Endometrium (tissue), 2 donors: ENCODE measurements at regions not wholly inside any gene's neighbourhood (a gene's known extent, or its start where the extent isn't known, plus 50 kb on each side); places are given as distances from the start of the nearest gene placed in this dataset.
"Not testable (repeated sequence)": the region's sequence is repeated elsewhere in the genome, so short reads cannot be mapped to it uniquely, and the experiment has no call there.

Source experiments
- FAIRE-seq: peaks from 2 replicates; lab custom pipeline; 2012; peaks lifted over from hg19 to GRCh38; lab: Jason Lieb, UNC
- donor health status: control.
- donor health status: control.

GRCh38 chr4:160100316-160100715 lies 997.4 kb downstream of the RAPGEF2 start:
- FAIRE-seq = no peak

- no peak for FAIRE-seq
Measured at GRCh38 chr4:160110891-160111290, 1008.0 kb downstream of the RAPGEF2 start.

- no peak for FAIRE-seq
Measured at GRCh38 chr4:160117686-160118085, 1014.8 kb downstream of the RAPGEF2 start.

GRCh38 chr4:160125576-160126287 lies 1022.9 kb downstream of the RAPGEF2 start:
- not testable (repeated sequence) for FAIRE-seq

- FAIRE-seq = no peak
Measured at GRCh38 chr4:160127211-160127610, 1024.3 kb downstream of the RAPGEF2 start.

- FAIRE-seq = no peak
Measured at GRCh38 chr4:160129439-160129838, 1026.6 kb downstream of the RAPGEF2 start.

- FAIRE-seq = no peak
Measured at GRCh38 chr4:160136021-160136420, 1033.1 kb downstream of the RAPGEF2 start.

- FAIRE-seq = no peak
Measured at GRCh38 chr4:160141206-160141605, 1038.3 kb downstream of the RAPGEF2 start.

GRCh38 chr4:160142579-160142978 lies 1039.7 kb downstream of the RAPGEF2 start:
- no peak for FAIRE-seq

GRCh38 chr4:160143574-160143973 lies 1040.7 kb downstream of the RAPGEF2 start:
- FAIRE-seq = no peak

GRCh38 chr4:160159457-160159856 lies 1056.6 kb downstream of the RAPGEF2 start:
- FAIRE-seq = no peak

GRCh38 chr4:160161026-160161425 lies 1058.1 kb downstream of the RAPGEF2 start:
- FAIRE-seq = no peak

- FAIRE-seq = no peak
Measured at GRCh38 chr4:160175064-160175643, 1072.3 kb downstream of the RAPGEF2 start.

- FAIRE-seq = no peak
Measured at GRCh38 chr4:160180211-160180610, 1077.3 kb downstream of the RAPGEF2 start.

- FAIRE-seq = no peak
Measured at GRCh38 chr4:160182727-160183126, 1079.8 kb downstream of the RAPGEF2 start.

GRCh38 chr4:160184884-160185283 lies 1082.0 kb downstream of the RAPGEF2 start:
- no peak for FAIRE-seq

GRCh38 chr4:160193787-160194186 lies 1090.9 kb downstream of the RAPGEF2 start:
- FAIRE-seq = no peak

GRCh38 chr4:160194716-160195115 lies 1091.8 kb downstream of the RAPGEF2 start:
- FAIRE-seq = no peak

- no peak for FAIRE-seq
Measured at GRCh38 chr4:160202802-160203201, 1099.9 kb downstream of the RAPGEF2 start.

- no peak for FAIRE-seq
Measured at GRCh38 chr4:160212078-160212477, 1109.2 kb downstream of the RAPGEF2 start.

GRCh38 chr4:160213366-160213765 lies 1110.5 kb downstream of the RAPGEF2 start:
- FAIRE-seq = no peak

GRCh38 chr4:160217352-160217751 lies 1114.5 kb downstream of the RAPGEF2 start:
- no peak for FAIRE-seq

- no peak for FAIRE-seq
Measured at GRCh38 chr4:160224049-160224448, 1121.2 kb downstream of the RAPGEF2 start.

- no peak for FAIRE-seq
Measured at GRCh38 chr4:160233141-160233540, 1130.3 kb downstream of the RAPGEF2 start.
